Progenitor cell of endocrine pancreas (in vitro differentiated cells): ENCODE measurements at regions not wholly inside any gene's neighbourhood (a gene's known extent, or its start where the extent isn't known, plus 50 kb on each side); places are given as distances from the start of the nearest gene placed in this dataset.

Experiments used
- DNase-seq: peaks from one replicate; pipeline ENCODE4 v3.0.0; 2021; ENCODE audit warnings: low spot score; ENCODE audit not compliant: unreplicated experiment
- H3K27ac Mint-ChIP-seq: 2 replicates; pipeline ENCODE4 v1.8.0; 2021; ENCODE audit warnings: mild to moderate bottlenecking, moderate library complexity, mixed read lengths
- H3K27me3 Mint-ChIP-seq: 2 replicates; pipeline ENCODE4 v1.8.0; 2021; ENCODE audit warnings: mixed read lengths
- H3K36me3 Mint-ChIP-seq: 2 replicates; pipeline ENCODE4 v1.8.0; 2022; ENCODE audit warnings: mixed read lengths; ENCODE audit not compliant: insufficient read depth
- H3K4me1 Mint-ChIP-seq: 2 replicates; pipeline ENCODE4 v1.8.0; 2021; ENCODE audit warnings: low read depth, mixed read lengths
- H3K4me3 Mint-ChIP-seq: 2 replicates; pipeline ENCODE4 v1.8.0; 2021; ENCODE audit warnings: low read depth, mild to moderate bottlenecking, moderate library complexity, mixed read lengths
- H3K9me3 Mint-ChIP-seq: 2 replicates; pipeline ENCODE4 v1.8.0; 2021; ENCODE audit warnings: low read depth, mixed read lengths
- CTCF ChIP-seq: fragments of 200-600 bp; sonication (generic); IDR thresholded peaks from one replicate; pipeline ENCODE4 v1.5.0; 2021; ENCODE audit warnings: antibody characterized with exemption, mild to moderate bottlenecking; ENCODE audit not compliant: unreplicated experiment

- Mint-ChIP-seq H3K4me1 (peaks cover 6% of the 10 kb centered on the region), H3K36me3 (no peaks in the 10 kb centered on the region), H3K9me3 (no peaks in the 10 kb centered on the region), H3K4me3 (no peak overlapping the region), H3K27me3 (no peaks in the 10 kb centered on the region), H3K27ac (no peak overlapping the region)
- no peak for TF ChIP-seq CTCF
- DNase-seq = no peak
Measured at GRCh38 chr12:41972598-41972997, 172.1 kb downstream of the GXYLT1 start.

- Mint-ChIP-seq H3K36me3 (no peaks in the 10 kb centered on the region), H3K9me3 (no peaks in the 10 kb centered on the region), H3K4me1 (peaks cover 6% of the 10 kb centered on the region), H3K27me3 (no peaks in the 10 kb centered on the region), H3K4me3 (no peak overlapping the region), H3K27ac (no peak overlapping the region)
- no peak for DNase-seq
- TF ChIP-seq CTCF = no peak
Measured at GRCh38 chr12:41972196-41972595, 172.5 kb downstream of the GXYLT1 start.

- no peak for DNase-seq
- Mint-ChIP-seq H3K36me3 (no peaks in the 10 kb centered on the region), H3K27ac (no peak overlapping the region), H3K27me3 (no peaks in the 10 kb centered on the region), H3K4me1 (peaks cover 6% of the 10 kb centered on the region), H3K9me3 (no peaks in the 10 kb centered on the region), H3K4me3 (no peak overlapping the region)
- no peak for TF ChIP-seq CTCF
Measured at GRCh38 chr12:41970744-41971143, 173.9 kb downstream of the GXYLT1 start.

- Mint-ChIP-seq H3K27ac (no peak overlapping the region), H3K4me1 (peaks cover 6% of the 10 kb centered on the region), H3K9me3 (no peaks in the 10 kb centered on the region), H3K4me3 (no peak overlapping the region), H3K36me3 (no peaks in the 10 kb centered on the region), H3K27me3 (no peaks in the 10 kb centered on the region)
- TF ChIP-seq CTCF = no peak
- no peak for DNase-seq
Measured at GRCh38 chr12:41968599-41968998, 176.1 kb downstream of the GXYLT1 start.

GRCh38 chr12:41967668-41968500 is 176.8 kb downstream of the GXYLT1 start:
- Mint-ChIP-seq H3K4me3 (no peak overlapping the region), H3K27ac (no peak overlapping the region), H3K36me3 (no peaks in the 10 kb centered on the region), H3K27me3 (no peaks in the 10 kb centered on the region), H3K9me3 (no peaks in the 10 kb centered on the region), H3K4me1 (peaks cover 6% of the 10 kb centered on the region)
- no peak for DNase-seq
- TF ChIP-seq CTCF = no peak
